Nephron (organoid): ENCODE measurements at regions not wholly inside any gene's neighbourhood (a gene's known extent, or its start where the extent isn't known, plus 50 kb on each side); places are given as distances from the start of the nearest gene placed in this dataset.

Experiments
- H3K27ac Mint-ChIP-seq, 3 experiments: 2 replicates each; pipeline ENCODE4 v1.8.0; 2020; ENCODE audit warnings: mixed read lengths in 3 of 3, mild to moderate bottlenecking in 2 of 3, moderate library complexity in 1 of 3
- H3K27me3 Mint-ChIP-seq: 2 replicates; pipeline ENCODE4 v1.8.0; 2021; ENCODE audit warnings: low read depth, mild to moderate bottlenecking, moderate library complexity, mixed read lengths
- H3K36me3 Mint-ChIP-seq: 2 replicates; pipeline ENCODE4 v1.8.0; 2020; ENCODE audit warnings: low read depth, mixed read lengths
- H3K4me1 Mint-ChIP-seq: 2 replicates; pipeline ENCODE4 v1.8.0; 2020; ENCODE audit warnings: mixed read lengths
- H3K4me3 Mint-ChIP-seq, 3 experiments: 2 replicates each; pipeline ENCODE4 v1.8.0; 2020; ENCODE audit warnings: mild to moderate bottlenecking in 3 of 3, mixed read lengths in 3 of 3, moderate library complexity in 2 of 3
- H3K9me3 Mint-ChIP-seq: 2 replicates; pipeline ENCODE4 v1.8.0; 2020; ENCODE audit warnings: mixed read lengths
- CTCF ChIP-seq, 3 experiments: fragments of 200-600 bp; sonication (generic); IDR thresholded peaks; one replicate each; pipeline ENCODE4 v1.5.0; 2021; ENCODE audit warnings: antibody characterized with exemption in 3 of 3; ENCODE audit not compliant: unreplicated experiment in 3 of 3

- no peak for TF ChIP-seq CTCF (IDR thresholded peaks at IDR 0.05; ENCODE audit: unreplicated experiment in 3 of 3)
- Mint-ChIP-seq H3K4me1 (peaks cover 5% of the 10 kb centered on the region), H3K36me3 (peaks cover 13% of the 10 kb centered on the region), H3K27ac (no peak overlapping the region), H3K27me3 (peaks cover 9% of the 10 kb centered on the region), H3K4me3 (no peak overlapping the region), H3K9me3 (peaks cover 8% of the 10 kb centered on the region)
Observed at GRCh38 chr11:71082454-71082853, 169.9 kb downstream of the SHANK2 start.

- H3K4me3 Mint-ChIP-seq: no peak overlapping the region
- H3K9me3 Mint-ChIP-seq: peaks cover 9% of the 10 kb centered on the region
- peaks cover 10% of the 10 kb centered on the region for H3K27me3 Mint-ChIP-seq
- H3K36me3 Mint-ChIP-seq: peaks cover 18% of the 10 kb centered on the region
- H3K27ac Mint-ChIP-seq: no peak overlapping the region
- no peak for TF ChIP-seq CTCF (IDR thresholded peaks at IDR 0.05; ENCODE audit: unreplicated experiment in 3 of 3)
- H3K4me1 Mint-ChIP-seq: peaks cover 5% of the 10 kb centered on the region
Observed at GRCh38 chr11:71081704-71082230, 170.6 kb downstream of the SHANK2 start.

GRCh38 chr11:71080239-71081097, 171.9 kb downstream of the SHANK2 start:
- Mint-ChIP-seq H3K9me3 (peaks cover 13% of the 10 kb centered on the region), H3K4me1 (peaks cover 5% of the 10 kb centered on the region), H3K36me3 (peaks cover 21% of the 10 kb centered on the region), H3K4me3 (no peak overlapping the region), H3K27ac (no peak overlapping the region), H3K27me3 (peaks cover 12% of the 10 kb centered on the region)
- TF ChIP-seq CTCF (IDR thresholded peaks at IDR 0.05; ENCODE audit: unreplicated experiment in 3 of 3): peak; percentile 58 to 65 (median 64)

GRCh38 chr11:71079795-71080194, 172.6 kb downstream of the SHANK2 start:
- H3K4me3 Mint-ChIP-seq: no peak overlapping the region
- H3K27me3 Mint-ChIP-seq: peaks cover 12% of the 10 kb centered on the region
- peaks cover 5% of the 10 kb centered on the region for H3K4me1 Mint-ChIP-seq
- TF ChIP-seq CTCF (IDR thresholded peaks at IDR 0.05; ENCODE audit: unreplicated experiment in 3 of 3): no peak
- peaks cover 13% of the 10 kb centered on the region for H3K9me3 Mint-ChIP-seq
- H3K27ac Mint-ChIP-seq: no peak overlapping the region
- H3K36me3 Mint-ChIP-seq: peaks cover 21% of the 10 kb centered on the region

- H3K27me3 Mint-ChIP-seq: peaks cover 12% of the 10 kb centered on the region
- TF ChIP-seq CTCF (IDR thresholded peaks at IDR 0.05; ENCODE audit: unreplicated experiment in 3 of 3): no peak
- H3K27ac Mint-ChIP-seq: no peak overlapping the region
- peaks cover 13% of the 10 kb centered on the region for H3K9me3 Mint-ChIP-seq
- H3K4me1 Mint-ChIP-seq: peaks cover 5% of the 10 kb centered on the region
- H3K4me3 Mint-ChIP-seq: no peak overlapping the region
- H3K36me3 Mint-ChIP-seq: peaks cover 27% of the 10 kb centered on the region
Observed at GRCh38 chr11:71078482-71078881, 173.9 kb downstream of the SHANK2 start.
